Activated naive CD4-positive, alpha-beta T cell treated with anti-CD3 and anti-CD28 coated beads, Interleukin-2, amount 50 U/mL, for 72 hours (primary cell): ENCODE measurements at regions not wholly inside any gene's neighbourhood (a gene's known extent, or its start where the extent isn't known, plus 50 kb on each side); places are given as distances from the start of the nearest gene placed in this dataset.
A peak's percentile ranks its signal among the peaks of the same experiment; 100 is the strongest.
"Not testable (repeated sequence)": the region's sequence is repeated elsewhere in the genome, so short reads cannot be mapped to it uniquely, and the experiment has no call there.

ENCODE experiments used
- ATAC-seq, 2 donors: fragments of 150-1000 bp; cut with Tn5 transposase; 2 replicates each; pipeline ENCODE4 v1.10.0; 2021; ENCODE audit warnings: mild to moderate bottlenecking in 2 of 2, moderate library complexity in 2 of 2
- DNase-seq, 2 donors: peaks; one replicate each; pipeline ENCODE4 v3.0.0; 2021 to 2022; ENCODE audit warnings: low spot score in 2 of 2
- H3K27ac Mint-ChIP-seq, 2 donors: one replicate each; pipeline ENCODE4 v1.8.0; 2022; ENCODE audit warnings: mild to moderate bottlenecking in 2 of 2, mixed read lengths in 2 of 2
- H3K36me3 Mint-ChIP-seq, 2 donors: one replicate each; pipeline ENCODE4 v1.8.0; 2022; ENCODE audit warnings: mixed read lengths in 2 of 2
- H3K9me3 Mint-ChIP-seq, 2 donors: one replicate each; pipeline ENCODE4 v1.8.0; 2022; ENCODE audit warnings: mixed read lengths in 2 of 2

DNA sequence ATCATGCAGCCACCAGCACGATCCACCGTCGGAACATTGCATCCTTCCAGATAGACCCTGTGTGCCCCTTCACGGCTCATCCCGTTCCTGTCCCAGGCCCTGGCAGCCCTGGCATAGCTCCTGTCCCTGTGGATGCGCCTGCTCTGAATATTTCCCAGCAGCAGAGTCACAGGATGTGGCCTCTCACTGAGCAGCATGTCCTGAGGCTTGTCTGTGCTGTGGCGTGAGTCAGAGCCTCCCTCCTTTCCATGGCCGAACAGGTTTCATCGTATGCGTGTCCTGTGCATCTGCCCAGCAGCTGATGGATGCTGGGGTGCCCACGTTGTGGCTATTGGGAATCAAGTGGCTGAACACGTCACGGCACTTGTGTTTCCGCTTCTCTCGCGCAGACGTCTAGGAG, 4471.5 kb upstream of the TPTE start:
- not testable (repeated sequence) for H3K27ac Mint-ChIP-seq, H3K9me3 Mint-ChIP-seq, DNase-seq, ATAC-seq, H3K36me3 Mint-ChIP-seq

DNA sequence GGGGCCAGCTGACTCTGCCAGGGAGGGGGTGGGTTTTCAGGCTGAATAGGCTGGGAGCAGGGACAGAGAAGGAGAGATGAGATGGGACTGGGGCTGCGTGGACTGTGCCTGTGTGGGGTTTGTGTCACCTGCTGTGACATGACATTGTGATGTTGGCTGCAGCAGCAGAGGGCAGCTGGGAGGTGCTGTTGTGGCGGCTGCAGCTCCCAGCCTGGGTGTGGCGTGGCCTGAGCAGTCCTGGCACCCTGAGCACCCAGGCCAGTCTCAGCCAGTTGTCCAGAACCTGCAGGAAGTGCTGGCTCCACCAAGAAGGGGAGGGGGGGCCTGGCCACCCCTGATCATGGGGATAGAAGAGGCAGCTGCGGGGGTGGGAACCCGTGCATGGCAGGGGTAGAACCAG, 4469.3 kb upstream of the TPTE start:
- not testable (repeated sequence) for ATAC-seq, DNase-seq, H3K27ac Mint-ChIP-seq, H3K9me3 Mint-ChIP-seq, H3K36me3 Mint-ChIP-seq

DNA sequence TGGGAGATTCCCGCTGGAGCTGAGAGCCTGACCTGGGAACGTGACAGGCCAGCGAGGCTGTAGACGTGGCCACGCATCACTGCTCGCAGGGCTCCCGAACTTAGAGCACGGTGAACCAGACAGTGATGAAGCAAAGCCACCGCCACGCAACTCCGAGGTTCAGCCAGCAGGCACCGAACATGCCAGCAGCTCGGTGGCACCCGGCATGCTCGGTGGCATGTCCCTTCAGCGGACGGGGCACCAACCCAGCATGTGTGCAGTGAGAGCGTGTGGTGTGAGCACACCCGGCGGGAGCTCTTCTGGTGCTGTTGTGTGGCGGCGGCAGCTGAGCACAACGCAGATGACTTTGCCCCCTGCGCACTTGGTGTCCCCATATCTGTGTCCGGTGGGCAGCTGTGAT, 4468.2 kb upstream of the TPTE start:
- DNase-seq, H3K36me3 Mint-ChIP-seq, H3K9me3 Mint-ChIP-seq, ATAC-seq, H3K27ac Mint-ChIP-seq: not testable (repeated sequence)

DNA sequence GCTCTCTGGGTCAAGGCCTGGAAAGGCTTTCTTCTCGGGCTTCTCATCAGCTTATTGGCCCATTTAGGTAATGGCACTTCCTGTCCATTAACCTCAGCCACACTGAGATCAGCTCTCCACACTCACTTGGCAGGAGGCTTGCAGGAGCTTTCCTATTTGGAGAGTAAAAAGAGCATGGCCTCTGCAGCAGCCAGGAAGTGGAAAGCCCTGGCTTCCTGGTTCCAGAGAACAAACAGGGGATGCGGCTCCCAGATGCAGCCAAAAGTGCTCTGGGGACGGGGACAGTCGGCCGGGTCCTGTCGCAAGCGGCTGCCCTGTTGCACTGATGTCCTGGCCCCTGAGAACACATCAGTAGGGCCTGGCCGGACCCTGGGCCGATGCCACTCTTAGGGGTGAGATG, 4462.4 kb upstream of the TPTE start:
- ATAC-seq, DNase-seq, H3K36me3 Mint-ChIP-seq, H3K27ac Mint-ChIP-seq, H3K9me3 Mint-ChIP-seq: not testable (repeated sequence)

DNA sequence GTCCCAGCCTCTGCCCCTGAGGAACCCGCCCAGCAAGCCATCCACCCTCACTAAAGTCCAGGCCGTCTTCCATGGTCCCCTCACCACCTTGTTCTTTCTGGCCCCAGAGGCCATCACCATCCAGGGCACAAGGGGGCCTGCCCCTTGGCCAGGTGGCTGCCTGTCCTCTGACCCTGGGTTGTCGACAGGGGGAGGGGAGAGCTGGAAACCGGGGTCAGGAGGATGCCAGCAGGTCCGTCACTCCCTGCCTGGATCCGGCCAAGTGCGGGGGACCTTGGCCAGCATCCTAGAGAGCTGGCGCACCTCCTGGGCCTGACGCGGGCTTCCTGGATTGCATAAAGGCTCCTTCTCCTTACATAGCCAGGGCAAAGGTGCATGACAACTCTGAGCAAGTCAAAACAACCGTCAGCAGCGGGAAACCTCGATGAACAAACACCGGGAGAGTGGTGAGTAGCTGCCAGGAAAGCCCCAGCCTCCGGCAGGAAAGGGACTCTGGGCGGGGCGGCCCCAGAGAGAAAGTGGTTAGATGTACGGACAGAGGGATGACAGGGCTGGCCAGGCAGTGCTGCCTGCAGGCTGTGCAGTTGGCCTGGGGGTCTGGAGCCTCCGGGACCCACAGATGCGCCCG, 4461.2 kb upstream of the TPTE start:
- ATAC-seq, result peak in 1 of 2 donors; percentile 41
- H3K36me3 Mint-ChIP-seq, H3K9me3 Mint-ChIP-seq, H3K27ac Mint-ChIP-seq, DNase-seq: not testable (repeated sequence)

DNA sequence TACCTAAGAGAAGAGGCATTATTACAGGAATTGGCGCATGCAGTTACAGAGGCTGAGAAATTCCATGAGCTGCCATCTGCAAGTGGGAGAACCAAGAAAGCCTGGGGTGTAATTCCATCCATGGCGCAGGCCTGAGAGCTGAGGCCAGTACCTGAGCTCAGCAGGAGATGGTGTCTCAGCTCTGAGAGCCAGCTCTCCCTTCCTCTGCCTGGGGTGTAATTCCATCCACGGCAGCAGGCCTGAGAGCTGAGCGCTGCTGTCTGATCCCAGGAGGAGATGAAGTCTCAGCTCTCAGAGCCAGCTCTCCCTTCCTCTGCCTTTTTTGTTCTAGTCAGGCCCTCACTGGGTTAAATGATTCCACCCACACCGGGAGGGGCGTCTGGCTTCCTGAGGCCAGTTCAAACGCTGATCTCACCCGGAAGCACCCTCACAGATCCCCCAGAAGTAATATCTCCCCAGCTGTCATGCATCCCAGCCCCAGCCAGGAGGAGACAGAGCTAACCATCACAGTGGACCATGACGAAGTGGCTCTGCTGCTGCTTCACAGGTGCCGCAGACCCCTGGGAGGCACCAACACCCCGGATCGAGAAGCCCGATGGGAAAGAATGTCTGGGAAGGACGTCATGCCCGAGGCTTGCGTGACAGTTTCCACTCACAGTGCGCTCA, 4454.9 kb upstream of the TPTE start:
- H3K27ac Mint-ChIP-seq, DNase-seq, H3K36me3 Mint-ChIP-seq, H3K9me3 Mint-ChIP-seq, ATAC-seq: not testable (repeated sequence)

DNA sequence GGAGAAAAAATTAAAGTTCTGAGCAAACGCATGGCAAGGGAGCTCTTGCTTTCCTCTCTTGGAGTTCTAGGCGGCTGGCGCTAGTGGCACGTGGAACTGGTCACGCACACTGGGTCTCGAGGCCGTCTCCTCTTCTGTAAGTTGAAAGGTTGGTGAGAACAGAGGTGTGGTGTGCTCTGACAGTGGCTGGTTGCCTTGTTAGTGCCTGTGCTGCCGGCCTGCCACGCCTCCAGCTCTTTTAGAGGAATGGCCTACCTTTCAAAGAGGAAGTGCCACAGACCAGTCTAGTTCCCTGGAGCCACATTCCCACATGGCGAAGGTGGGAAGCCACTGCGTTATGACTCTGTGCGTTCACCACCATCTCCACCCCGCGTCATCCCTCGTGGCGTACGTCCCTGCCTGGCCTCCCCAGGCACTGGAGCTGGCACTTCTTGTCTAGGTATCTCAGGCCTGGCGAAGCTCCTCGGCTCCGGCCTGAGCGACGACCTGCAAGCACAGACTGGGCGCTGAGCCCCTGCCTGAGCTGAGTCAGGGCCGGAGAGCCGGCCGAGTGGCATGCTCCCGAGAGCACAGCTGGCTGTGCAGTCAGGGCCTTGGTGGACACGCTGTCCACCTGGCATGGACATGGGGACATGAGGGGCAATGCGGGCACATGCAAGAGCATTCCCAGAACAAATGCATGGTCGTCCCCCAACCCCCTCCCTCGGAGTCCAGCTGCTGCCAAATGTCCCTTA, 4453.1 kb upstream of the TPTE start:
- ATAC-seq, DNase-seq, H3K36me3 Mint-ChIP-seq, H3K27ac Mint-ChIP-seq, H3K9me3 Mint-ChIP-seq: not testable (repeated sequence)

DNA sequence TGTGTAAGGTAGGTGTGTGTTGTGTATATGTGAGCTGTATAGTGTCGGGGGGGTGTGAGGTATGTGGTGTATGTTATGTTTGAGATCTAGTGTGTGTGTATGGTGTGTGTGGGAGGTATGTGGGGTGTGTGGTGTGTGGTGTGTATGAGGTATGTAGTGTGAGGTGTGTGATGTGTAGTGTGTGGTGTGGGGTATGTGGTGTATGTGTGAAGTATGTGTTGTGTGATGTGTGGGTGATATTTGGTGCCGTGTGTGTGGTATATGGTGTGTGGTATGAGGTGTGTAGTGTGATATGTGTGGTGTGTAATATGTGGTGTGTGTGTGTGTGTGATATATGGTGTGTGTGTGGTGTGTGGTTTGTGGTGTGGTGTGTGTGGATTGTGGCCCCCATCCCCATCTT, 4451.2 kb upstream of the TPTE start:
- not testable (repeated sequence) for DNase-seq, H3K9me3 Mint-ChIP-seq, H3K36me3 Mint-ChIP-seq
- H3K27ac Mint-ChIP-seq, result peak overlapping the region in 1 of 2 donors; percentile 66
- ATAC-seq, result peak in 1 of 2 donors; percentile 54

DNA sequence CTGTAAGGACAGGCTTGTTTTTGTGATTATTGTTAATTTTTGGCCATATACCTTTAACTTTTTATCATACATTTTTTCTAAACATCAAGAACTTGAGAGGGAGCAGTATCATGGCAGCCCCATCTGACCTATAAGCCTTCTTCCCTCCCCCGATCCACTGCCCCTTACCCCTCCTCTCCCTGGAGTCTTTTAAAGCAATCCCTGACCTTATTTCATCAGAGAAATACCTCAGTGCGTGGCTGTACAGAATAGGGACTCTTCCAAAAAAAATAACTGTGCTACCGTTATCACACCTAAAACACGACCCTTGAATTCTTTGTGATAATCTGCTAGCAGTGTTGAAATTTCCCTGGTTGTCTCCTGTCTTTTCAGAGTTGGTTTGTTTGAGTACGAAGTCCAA, 4448.7 kb upstream of the TPTE start:
- ATAC-seq, H3K27ac Mint-ChIP-seq, H3K9me3 Mint-ChIP-seq, DNase-seq, H3K36me3 Mint-ChIP-seq: not testable (repeated sequence)

DNA sequence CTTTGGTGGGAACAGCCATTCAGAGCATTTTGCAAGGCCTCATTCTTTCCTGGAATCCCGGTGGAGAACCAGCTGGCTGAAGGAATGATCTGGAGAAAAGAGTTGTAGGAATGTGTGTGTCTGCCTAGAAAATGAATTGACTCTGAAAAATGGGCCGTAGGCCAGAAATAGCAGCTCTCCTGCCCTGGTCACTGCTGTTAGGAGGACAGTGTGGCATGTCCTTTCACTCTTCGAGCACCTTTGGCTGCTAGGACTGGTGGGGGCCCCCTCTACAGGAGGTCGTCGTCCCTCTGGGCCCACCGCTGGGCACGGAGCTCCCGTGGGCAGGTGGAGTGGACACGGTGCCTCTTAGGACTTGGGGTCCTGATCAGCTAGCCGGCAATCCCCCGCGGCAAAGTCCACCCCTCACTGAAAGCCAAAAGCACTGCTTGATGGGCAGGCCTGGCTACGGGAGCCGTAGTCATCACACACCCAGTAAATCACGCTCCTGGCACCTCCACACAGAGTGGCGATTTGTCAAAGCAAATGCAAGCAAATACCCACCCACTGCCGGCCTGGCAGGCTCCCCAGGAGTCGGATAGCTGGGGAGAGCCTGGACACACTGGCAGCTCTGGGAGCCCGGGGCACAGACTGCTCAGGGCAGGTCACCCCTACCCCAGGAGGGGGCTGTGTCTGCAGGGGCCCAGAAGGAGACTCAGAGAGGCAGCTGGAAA, 4447.2 kb upstream of the TPTE start:
- not testable (repeated sequence) for H3K36me3 Mint-ChIP-seq, ATAC-seq, H3K27ac Mint-ChIP-seq, DNase-seq, H3K9me3 Mint-ChIP-seq

DNA sequence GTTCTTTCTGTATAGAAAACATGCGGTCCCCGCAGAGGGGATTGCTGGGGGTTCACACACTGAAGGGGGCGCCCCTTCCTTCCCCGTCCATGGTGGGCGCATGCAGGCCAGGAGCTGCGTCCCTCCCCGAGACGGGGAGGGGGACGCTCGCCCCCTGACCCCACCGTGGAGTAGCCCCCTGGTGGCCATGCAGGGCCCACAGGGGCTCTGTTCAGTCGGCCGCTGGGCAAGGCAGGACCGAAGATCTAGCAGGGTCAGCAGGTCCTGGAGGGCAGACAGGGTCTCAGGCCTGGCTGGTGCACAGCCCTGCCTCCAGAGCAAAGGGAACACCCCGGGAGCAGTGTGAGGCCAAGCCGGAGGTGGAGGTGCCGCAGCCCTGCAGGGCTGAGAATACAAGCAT, 4446.4 kb upstream of the TPTE start:
- H3K36me3 Mint-ChIP-seq, H3K27ac Mint-ChIP-seq, DNase-seq, ATAC-seq, H3K9me3 Mint-ChIP-seq: not testable (repeated sequence)

DNA sequence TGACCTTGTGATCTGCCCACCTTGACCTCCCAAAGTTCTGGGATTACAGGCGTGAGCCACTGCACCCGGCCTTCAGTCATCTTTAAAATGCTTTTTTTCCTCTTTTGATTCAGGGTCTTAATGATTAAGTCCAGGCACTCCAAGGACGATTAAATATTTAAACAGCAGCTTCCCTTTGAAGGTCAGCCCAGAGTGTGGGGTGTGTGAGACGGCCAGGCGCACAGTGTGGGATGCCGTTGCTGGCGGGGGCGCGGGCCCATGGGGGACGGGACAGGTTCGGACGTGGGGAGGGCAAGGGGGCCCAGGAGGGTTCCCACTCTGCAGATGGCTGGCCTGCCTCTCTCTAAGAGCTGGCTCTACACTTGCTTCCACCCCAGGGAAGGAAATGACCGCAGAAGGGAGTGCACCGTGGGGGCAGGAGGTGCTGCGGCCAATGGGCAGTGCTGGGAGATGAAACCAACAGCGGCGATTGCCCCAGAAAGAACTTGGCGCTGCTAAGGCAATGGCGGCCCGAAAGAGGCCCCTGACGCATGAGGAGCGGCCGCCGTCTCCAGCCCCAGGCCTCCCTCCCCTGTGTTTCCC, 4445.7 kb upstream of the TPTE start:
- not testable (repeated sequence) for H3K36me3 Mint-ChIP-seq, H3K9me3 Mint-ChIP-seq, H3K27ac Mint-ChIP-seq, DNase-seq, ATAC-seq

DNA sequence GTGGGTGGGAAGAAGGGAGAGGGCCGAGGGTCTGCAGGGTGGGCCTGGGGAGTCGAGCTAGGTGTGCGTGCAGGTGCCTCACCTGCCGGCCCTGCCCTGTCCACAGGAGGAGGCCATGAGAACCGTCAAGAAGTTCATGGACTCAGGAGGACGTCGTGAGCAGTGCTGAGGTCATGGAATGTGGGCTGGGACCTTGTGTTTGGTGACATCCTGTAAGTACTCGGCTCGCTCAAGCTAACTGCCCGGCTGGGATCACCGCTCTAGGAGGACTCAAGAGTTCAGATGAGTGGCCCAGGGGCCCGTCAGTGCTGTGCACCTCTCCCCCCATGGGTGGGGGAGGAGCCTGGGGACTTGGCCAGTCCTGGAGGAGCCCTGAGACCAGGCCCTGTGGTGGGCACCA, 4444.0 kb upstream of the TPTE start:
- not testable (repeated sequence) for H3K27ac Mint-ChIP-seq, H3K36me3 Mint-ChIP-seq, H3K9me3 Mint-ChIP-seq, ATAC-seq, DNase-seq

DNA sequence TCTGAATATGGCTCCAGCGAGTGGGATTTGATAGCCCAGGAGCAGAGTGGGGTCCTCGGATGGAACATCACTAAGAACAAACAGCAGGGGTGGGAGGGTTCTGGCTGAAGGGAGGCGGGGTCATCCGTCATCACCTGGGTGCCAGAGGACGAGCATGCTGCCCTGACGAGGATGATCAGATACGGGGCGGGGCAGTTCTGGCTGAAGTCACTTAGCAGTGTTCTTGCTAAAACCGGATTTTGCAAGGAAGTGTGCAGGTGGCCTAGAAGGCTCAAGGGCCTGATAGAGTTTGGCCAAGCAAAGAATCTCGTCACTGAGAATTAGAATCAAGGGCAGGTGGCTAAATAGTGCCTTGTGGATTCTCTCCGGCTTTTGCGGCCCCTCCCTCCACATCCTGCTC, 4442.5 kb upstream of the TPTE start:
- not testable (repeated sequence) for H3K27ac Mint-ChIP-seq, H3K9me3 Mint-ChIP-seq, DNase-seq, ATAC-seq, H3K36me3 Mint-ChIP-seq

DNA sequence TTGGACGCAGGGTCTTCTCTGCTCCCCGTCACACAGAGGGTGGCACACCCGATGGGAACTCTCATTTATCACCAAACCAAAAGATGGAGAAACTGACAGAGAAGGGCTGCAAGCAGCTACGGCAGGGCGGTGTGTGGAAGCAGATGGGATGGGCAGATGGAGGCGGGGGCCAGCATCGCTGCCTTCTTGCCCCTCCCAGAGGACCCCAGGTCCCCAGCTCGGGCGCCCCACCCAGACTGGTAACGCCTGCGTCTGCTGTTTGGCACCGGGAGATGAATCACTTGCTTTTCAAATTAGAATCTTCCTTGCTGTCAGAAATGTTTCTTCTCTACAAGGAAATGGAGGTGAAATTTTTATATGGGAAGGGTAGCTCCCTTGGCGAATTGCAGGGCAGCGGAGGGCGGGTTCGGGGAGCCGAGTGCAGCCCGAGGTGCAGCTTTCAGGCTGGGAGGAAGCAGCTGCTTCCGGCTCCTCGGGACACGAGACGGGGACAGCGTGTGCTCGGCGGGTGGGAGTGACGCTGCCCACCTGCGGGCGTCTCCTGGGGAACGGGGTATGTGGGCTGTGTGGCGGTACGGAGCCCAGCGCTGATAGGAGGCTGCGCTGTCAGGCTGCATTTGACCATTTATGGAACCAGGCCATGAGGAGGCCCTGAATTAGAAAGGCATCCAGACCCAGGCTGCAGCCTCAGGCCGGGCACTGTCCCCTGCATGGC, 4440.3 kb upstream of the TPTE start:
- ATAC-seq, result peak; percentile 34 to 37
- not testable (repeated sequence) for H3K27ac Mint-ChIP-seq, H3K9me3 Mint-ChIP-seq, DNase-seq, H3K36me3 Mint-ChIP-seq

DNA sequence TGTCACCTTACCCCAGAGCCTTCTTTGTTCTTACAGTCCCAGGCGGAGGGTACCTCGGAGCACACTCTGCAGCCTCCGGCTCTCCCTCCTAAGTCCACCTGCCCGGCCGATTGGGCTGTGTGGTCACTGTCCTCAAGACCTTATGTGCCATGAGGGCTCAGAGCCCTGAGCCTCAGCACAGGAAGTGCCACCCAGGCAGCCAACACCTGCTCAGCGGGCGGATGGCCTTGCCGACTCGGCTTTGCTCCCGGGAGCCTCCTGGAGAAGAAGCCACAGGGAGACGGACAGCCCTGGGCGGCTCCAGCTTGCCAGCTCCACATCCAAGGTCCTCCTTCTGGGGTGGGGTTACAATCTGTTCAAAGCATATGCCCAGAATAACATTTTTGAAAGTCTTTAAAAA, 4439.2 kb upstream of the TPTE start:
- H3K36me3 Mint-ChIP-seq, ATAC-seq, H3K9me3 Mint-ChIP-seq, H3K27ac Mint-ChIP-seq, DNase-seq: not testable (repeated sequence)
